Right lobe of liver (tissue), 6 donors: ENCODE measurements at regions not wholly inside any gene's neighbourhood (a gene's known extent, or its start where the extent isn't known, plus 50 kb on each side); places are given as distances from the start of the nearest gene placed in this dataset.
"Not testable (repeated sequence)": the region's sequence is repeated elsewhere in the genome, so short reads cannot be mapped to it uniquely, and the experiment has no call there.

Experiments
- ATAC-seq, 4 donors: fragments of 200-7000 bp; cut with Tn5 transposase; one replicate each; pipeline ENCODE4 v1.9.1; 2020; ENCODE audit warnings: mild to moderate bottlenecking in 4 of 4, moderate library complexity in 4 of 4
- DNase-seq, 3 donors: peaks; one replicate each; pipeline ENCODE4 v3.0.0-alpha.2; 2020
- H3K27ac ChIP-seq, 3 donors: fragments of 200-600 bp; one replicate each; pipeline ENCODE4 v1.8.0; 2022
- H3K27me3 ChIP-seq, 2 donors: fragments of 200-600 bp; one replicate each; pipeline ENCODE4 v1.8.0; 2022
- H3K36me3 ChIP-seq, 4 donors: fragments of 200-600 bp; sonication (generic) in 1 of 4; one replicate each; pipeline versions ENCODE4 v1.5.1 to v1.8.0; 2017 to 2022; ENCODE audit warnings: control low read depth in 1 of 4
- H3K4me1 ChIP-seq, 4 donors: fragments of 200-600 bp; sonication (generic) in 1 of 4; one replicate each; pipeline versions ENCODE4 v1.5.1 to v1.8.0; 2017 to 2022; ENCODE audit warnings: control low read depth in 1 of 4
- H3K4me3 ChIP-seq, 3 donors: fragments of 200-600 bp; one replicate each; pipeline ENCODE4 v1.8.0; 2022
- H3K9me3 ChIP-seq, 4 donors: fragments of 200-600 bp; sonication (generic) in 1 of 4; one replicate each; pipeline versions ENCODE4 v1.5.1 to v1.8.0; 2017 to 2022; ENCODE audit warnings: control low read depth in 1 of 4
- CTCF ChIP-seq, 4 donors: fragments of 200-600 bp in 3 of 4; fragments of 450-650 bp in 1 of 4; IDR thresholded peaks; one replicate each; pipeline versions ENCODE4 v1.5.1 to v1.8.0; 2016 to 2022; ENCODE audit warnings: antibody characterized with exemption in 4 of 4, mild to moderate bottlenecking in 2 of 4
- POLR2A ChIP-seq: fragments of 450-650 bp; IDR thresholded peaks from one replicate; pipeline ENCODE4 v1.6.1; 2017; ENCODE audit warnings: antibody characterized with exemption, mild to moderate bottlenecking
- WGBS: methylation state at CpG from one replicate; pipeline ENCODE4 v1.1.6; 2018; ENCODE audit warnings: low coverage, low lambda C conversion rate; ENCODE audit not compliant: insufficient coverage; ENCODE audit errors: missing lambda C conversion rate; 5-methylcytosine and 5-hydroxymethylcytosine counted together
- intact Hi-C, 2 donors: fragments of 100-400 bp; cut with DNase I; formaldehyde crosslinking; loops; one replicate each; pipeline versions ENCODE4 v1.11.2 to v1.14.1; 2022
- donor health status: DM: no; HTN: yes; CAD: no.
- donor health status: DM: no; HTN: no; CAD: no.
- donor health status: DM: no; HTN: no; CAD: no.
- donor health status: DM: no; HTN: yes; CAD: no.
- donor health status: DM: no; HTN: yes; CAD: no.

GRCh38 chr13:81375709-81376108 lies 1034.8 kb upstream of the SPRY2 start:
- H3K9me3 ChIP-seq, result no peaks in the 10 kb centered on the region
- no peaks in the 10 kb centered on the region for H3K4me1 ChIP-seq
- 27% methylated on average over 1 of the region's 1 CpG for WGBS
- TF ChIP-seq POLR2A, result no peak
- TF ChIP-seq CTCF (IDR thresholded peaks at IDR 0.05), result no peak
- DNase-seq, result no peak
- intact Hi-C loops, result no loop called here
- H3K27me3 ChIP-seq, result no peaks in the 10 kb centered on the region
- no peaks in the 10 kb centered on the region for H3K36me3 ChIP-seq
- ATAC-seq, result no peak
- no peak overlapping the region for H3K4me3 ChIP-seq
- H3K27ac ChIP-seq, result no peak overlapping the region

- H3K27ac ChIP-seq, H3K9me3 ChIP-seq, H3K4me3 ChIP-seq, H3K4me1 ChIP-seq, intact Hi-C loops, DNase-seq, H3K27me3 ChIP-seq, H3K36me3 ChIP-seq, ATAC-seq: not testable (repeated sequence)
- no CpG with 5 or more reads among the region's 2 CpGs for WGBS
These were observed 1021.8 kb upstream of the SPRY2 start for GRCh38 chr13:81362711-81363110.

DNA sequence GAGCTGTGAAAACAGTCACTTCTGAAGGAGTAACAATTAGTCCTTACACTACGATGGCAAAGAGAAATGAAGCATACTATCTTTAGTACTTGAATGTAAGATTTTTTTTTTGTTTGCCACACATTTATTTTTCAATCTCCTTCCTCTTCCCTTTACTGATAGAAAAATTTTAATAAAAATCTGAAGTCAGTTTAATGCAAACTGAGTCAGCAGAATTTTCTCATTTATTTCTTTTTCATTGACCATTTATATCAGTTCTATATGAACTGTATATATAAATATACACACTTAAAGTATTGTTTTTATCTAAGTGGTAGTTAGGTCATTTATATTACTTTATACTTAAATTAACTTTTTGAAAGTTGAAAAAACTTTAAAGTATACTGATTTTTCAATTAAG lies 1009.1 kb upstream of the SPRY2 start:
- WGBS, result 40% methylated on average over 1 of the region's 1 CpG
- H3K27ac ChIP-seq, result no peak overlapping the region
- ATAC-seq, result no peak
- no peaks in the 10 kb centered on the region for H3K36me3 ChIP-seq
- no peak for TF ChIP-seq CTCF (IDR thresholded peaks at IDR 0.05)
- TF ChIP-seq POLR2A, result no peak
- no peak for DNase-seq
- no peak overlapping the region for H3K4me3 ChIP-seq
- no peaks in the 10 kb centered on the region for H3K4me1 ChIP-seq
- H3K27me3 ChIP-seq, result no peaks in the 10 kb centered on the region
- no peaks in the 10 kb centered on the region for H3K9me3 ChIP-seq
- intact Hi-C loops, result no loop called here

- H3K36me3 ChIP-seq, DNase-seq, H3K4me3 ChIP-seq, H3K27me3 ChIP-seq, intact Hi-C loops, ATAC-seq, H3K4me1 ChIP-seq, H3K27ac ChIP-seq, H3K9me3 ChIP-seq: not testable (repeated sequence)
- 85% methylated on average over 20 of the region's 36 CpGs for WGBS
These were observed 999.5 kb upstream of the SPRY2 start for GRCh38 chr13:81340118-81341069.

- H3K9me3 ChIP-seq, ATAC-seq, H3K27me3 ChIP-seq, H3K4me1 ChIP-seq, DNase-seq, H3K36me3 ChIP-seq, H3K27ac ChIP-seq, H3K4me3 ChIP-seq, intact Hi-C loops: not testable (repeated sequence)
- WGBS, result 80% methylated on average over 7 of the region's 14 CpGs
These were observed 998.7 kb upstream of the SPRY2 start for GRCh38 chr13:81339666-81340065.

GRCh38 chr13:81334481-81334880 lies 993.6 kb upstream of the SPRY2 start:
- intact Hi-C loops, result no loop called here
- 46% methylated on average over 4 of the region's 4 CpGs for WGBS
- Histone ChIP-seq H3K4me3 (no peak overlapping the region), H3K9me3 (no peaks in the 10 kb centered on the region), H3K36me3 (no peaks in the 10 kb centered on the region), H3K27me3 (no peaks in the 10 kb centered on the region), H3K4me1 (no peaks in the 10 kb centered on the region), H3K27ac (no peak overlapping the region)
- TF ChIP-seq POLR2A (no peak), CTCF (IDR thresholded peaks at IDR 0.05) (no peak)
- no peak for ATAC-seq
- DNase-seq, result no peak
